NOMO-1 treated with dmso at 0.1 percent for 144 hours (cell line): ENCODE measurements at regions not wholly inside any gene's neighbourhood (a gene's known extent, or its start where the extent isn't known, plus 50 kb on each side); places are given as distances from the start of the nearest gene placed in this dataset.
"Not testable (repeated sequence)": the region's sequence is repeated elsewhere in the genome, so short reads cannot be mapped to it uniquely, and the experiment has no call there.

Experiments used
- DNase-seq: peaks from one replicate; lab custom pipeline; 2025; ENCODE audit not compliant: unreplicated experiment; lab: John Stamatoyannopoulos, UW

DNA sequence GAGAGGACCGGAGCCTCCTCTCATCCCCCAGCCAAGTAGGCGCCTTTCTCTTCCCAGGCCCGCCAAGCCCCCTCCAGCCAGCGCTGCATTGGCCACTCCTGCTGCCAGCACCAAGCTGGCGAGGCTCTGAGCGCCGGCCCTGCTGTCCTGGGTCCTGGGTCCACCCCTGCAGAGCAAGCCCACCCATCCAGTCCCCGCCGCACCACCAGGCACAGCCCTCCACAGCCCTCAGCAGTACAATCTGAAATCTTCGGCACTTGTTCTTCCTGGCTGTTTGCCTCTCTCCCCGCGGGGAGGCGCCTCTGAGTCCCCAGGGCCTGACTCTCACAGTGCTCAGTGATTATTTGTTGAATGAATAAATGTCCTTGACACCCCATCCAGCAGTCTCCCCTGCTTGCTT is 236.4 kb upstream of the SGCG start:
- DNase-seq, result no peak

DNA sequence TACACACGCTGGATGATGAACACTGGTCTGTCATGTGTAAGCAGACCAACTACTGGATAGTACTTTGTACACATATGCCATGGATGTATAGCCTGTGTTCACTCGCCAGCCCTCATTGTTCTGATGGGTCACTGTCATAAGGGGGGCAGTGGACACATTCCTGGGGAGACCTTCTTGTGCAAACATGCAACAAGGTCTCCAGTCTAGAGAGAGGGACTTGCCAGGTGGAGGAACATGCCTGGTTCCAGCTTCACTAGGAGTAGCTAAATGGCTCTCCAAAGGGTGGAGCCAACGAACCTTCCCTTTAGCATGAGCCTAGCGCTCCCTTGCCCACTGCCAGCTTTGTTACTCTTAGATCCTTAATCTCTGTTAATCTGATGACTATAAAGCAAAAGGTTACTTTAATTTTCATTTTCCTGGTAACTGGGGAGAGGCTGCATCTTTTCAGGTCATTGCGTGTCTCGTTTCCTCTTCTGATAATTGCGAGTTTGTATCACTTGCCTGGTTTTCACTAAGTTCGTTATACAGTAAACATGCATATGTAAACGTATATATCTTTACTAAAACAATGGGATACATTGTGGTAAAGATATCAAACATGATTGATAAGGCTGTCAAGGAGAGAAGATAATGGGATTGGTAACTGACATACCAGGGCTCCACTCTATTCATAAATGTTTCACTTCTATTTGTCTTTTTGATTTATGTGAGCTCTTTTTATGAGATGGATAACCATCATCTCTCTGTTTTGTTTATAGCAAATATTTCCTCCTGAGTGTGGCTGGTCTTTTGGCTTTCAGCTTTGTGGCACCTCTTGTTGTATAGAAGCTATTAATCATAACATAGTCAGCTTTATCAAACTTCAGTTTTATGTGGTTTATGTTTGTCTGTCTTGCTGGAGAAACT is 235.2 kb upstream of the SGCG start:
- DNase-seq, result no peak

DNA sequence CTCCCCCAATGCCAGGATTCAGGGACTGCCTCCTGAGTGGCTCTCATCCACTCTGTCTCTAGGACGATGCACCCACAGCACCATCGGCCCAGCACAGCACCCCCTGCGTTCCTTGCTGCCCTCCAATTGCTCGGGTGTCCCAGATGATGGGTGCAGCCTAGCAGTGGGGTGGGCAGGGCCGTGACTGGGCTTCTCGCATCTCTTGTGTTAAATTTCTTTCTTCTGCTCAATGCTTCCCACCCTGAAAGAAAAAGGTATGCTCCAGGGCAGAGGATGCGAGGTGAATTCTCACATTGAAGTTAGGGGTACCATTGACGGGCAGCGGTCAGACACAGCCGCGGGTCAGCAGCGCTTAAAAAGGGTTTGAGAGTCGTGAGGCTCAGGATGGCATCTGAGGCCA is 232.4 kb upstream of the SGCG start:
- no peak for DNase-seq

DNA sequence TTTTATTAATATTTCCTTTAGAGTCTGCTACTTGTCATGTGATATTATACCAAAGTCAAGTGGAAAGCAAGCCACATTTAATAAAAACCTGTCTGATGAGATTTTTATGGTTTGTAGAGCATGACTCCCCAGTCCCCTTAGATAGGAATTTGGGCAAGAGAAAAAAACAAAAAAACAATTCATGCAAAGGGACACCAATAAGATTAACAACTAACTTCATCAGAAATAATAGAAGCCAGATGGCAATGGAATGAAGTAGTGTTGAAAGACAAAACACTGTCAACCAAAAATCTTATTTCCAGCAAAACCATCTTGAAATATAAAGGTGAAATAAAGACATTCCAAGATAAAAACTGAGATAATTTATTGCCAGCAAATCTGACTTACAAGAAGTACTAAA is 228.8 kb upstream of the SGCG start:
- DNase-seq, result not testable (repeated sequence)

DNA sequence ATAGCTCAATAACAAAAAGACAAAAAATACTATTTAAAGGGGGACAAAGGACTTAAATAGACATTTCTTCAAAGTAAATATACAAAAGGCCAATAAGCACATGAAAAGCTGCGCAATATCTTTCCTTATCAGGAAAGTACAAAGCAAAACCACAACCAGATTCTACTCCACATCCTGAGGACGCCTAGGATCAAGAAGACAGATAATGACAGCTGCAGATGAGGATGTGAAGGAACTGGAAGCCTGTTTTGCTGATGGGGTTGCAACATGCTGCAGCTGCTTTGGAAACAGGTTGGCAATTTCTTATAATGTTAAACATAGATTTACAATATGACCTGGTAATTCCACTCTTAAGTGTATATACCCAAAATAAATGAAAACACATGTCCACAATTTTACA is 225.6 kb upstream of the SGCG start:
- not testable (repeated sequence) for DNase-seq

DNA sequence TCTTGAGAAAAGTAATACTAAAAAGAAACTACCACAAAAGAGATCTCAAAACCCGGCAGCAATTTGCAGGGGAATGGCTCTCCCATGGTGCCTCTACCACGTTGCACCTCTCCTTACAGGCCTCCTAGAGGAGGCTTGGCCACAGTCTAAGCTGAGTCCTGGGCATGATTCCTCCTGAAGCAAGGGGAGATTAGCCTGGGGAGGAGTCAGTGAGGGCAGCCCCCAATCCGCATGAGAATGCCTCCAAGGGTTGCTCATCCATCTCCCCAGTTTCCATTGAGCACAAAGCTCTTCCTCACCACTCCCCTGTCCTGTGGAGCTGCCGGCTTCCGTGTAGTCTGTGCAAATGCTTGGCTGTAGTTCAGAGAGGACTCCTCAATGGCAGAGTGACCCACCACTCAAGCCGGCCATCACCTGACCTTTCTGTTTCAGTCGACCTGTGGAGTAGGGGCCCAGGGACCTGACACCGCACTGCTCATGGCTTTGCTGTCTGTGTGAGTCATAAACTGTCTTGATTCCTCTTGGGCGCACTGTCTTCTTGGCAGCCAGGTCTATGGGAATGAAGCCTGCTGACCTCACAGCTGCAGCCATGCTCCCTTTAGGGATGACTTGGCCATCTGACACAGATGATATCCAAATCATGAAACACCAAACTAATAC is 224.2 kb upstream of the SGCG start:
- not testable (repeated sequence) for DNase-seq

DNA sequence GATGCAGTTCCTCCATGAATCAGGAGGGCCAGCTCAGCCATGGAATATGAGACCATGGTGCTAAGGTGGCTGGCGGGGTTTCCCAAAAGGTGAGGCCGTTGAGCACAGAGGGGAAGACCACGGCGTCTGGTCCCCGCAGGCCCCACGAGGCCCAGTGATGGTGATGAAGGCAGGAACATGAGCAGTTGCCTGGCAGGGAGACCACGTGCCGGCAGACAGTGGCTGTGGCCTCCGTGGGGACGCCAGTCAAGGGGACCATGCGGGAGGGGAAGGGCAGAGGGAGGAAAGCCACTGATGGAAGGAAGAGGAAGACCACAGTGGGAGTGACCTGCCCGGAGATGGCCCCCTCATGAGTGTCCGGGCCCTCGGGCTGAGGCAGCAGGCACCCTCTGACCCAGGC is 220.9 kb upstream of the SGCG start:
- DNase-seq, result not testable (repeated sequence)

DNA sequence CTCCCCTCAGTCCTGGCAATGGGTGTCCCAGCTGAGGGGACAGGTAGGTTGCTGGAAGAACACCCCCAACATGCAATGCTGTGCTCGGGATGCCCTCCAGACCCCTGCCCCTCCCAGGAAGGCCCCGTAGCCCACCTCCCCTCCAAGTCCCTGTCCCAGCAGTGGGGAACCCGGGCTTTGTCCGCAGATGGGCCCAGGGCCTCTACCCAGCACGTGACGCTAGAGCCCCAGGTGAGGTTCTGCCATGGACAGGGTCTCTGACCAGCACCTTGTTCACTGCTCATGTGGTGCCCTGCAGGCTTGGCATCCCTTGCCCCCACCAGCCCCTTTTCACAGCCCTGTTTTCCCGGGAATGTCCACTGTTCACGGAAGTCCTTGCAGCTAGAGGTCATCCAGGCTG is 220.0 kb upstream of the SGCG start:
- DNase-seq, result no peak

DNA sequence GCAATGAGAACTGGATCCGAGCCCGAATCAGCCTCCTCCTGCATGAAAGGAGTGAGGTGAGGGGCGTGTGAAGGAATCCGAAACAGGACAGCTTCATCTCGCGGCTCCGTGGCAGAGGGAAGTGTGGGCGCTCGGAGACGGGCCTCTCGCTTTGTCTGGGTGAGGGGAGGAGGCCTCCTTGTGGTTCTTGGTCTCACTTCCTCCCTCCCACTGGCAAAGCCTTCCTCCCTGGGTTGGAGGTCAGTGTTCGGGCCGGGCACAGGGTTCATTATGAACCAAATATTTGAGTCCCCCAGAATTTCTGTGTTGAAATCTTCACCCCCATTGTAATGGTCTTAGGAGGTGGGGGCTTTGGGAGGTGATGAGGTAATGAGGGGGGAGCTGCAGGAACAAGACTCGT is 219.4 kb upstream of the SGCG start:
- DNase-seq, result not testable (repeated sequence)

DNA sequence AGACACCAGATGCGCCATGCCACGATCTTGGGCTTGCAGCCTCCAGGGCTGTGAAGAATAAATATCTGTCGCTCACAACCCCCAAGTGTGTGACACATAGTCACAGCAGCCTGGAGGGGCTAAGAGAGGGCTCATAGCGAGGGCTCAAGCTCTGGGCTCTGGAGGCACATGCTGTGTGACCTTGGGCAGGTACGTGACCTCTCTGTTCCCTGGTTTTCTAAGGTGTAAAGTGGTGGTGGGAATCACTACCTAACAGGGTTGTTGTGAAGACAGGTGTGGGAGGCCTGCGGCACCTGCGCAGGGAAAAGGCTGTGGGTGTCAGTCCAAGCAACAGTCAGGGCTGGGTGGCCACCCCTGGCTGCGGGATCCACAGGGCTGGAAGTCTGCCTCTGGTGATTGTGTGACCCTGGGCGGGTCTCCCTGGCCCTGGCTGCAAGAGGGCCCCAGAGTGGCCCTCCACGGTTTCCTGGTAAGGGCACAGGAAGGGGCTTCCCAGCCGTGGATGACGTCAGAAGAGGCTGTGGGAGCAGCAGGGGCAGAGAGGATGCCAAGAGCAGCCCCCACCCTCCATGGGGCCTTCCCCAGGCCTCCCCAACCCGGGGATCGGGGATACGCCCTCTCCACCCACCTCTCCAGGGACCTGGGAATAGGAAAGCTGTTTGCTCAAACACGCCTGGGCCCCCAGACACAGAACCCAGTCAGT is 218.8 kb upstream of the SGCG start:
- DNase-seq, result no peak

DNA sequence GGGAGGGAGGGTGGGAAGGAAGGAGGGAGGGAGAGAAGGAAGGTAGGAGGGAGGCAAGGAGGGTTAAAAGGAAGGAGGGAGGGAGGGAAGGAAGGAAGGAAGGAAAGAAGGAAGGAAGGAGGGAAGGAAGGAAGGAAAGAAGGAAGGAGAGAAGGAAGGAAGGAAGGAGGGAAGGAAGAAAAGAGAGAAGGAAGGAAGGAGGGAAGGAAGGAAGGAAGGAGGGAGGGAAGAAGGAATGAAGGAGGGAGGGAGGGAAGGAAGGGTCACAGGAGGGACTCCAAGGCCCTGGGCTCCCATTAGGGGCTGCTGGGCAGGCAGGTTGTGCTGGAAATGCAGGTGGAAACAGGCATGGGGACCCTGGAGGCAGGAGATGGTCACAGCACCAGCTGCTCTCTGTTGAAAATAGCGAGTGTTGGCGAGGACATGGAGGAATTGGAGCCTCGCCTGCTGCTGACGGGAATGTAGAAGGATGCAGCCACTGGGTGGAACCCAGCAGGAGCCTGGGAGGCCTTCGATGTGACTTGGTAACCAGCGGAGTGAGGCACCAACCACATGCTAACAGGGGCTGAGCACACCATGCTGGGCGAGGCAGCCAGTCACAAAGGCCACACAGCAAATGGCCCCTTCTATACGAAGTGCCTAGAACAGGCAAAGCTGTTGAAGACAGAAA is 217.3 kb upstream of the SGCG start:
- not testable (repeated sequence) for DNase-seq

DNA sequence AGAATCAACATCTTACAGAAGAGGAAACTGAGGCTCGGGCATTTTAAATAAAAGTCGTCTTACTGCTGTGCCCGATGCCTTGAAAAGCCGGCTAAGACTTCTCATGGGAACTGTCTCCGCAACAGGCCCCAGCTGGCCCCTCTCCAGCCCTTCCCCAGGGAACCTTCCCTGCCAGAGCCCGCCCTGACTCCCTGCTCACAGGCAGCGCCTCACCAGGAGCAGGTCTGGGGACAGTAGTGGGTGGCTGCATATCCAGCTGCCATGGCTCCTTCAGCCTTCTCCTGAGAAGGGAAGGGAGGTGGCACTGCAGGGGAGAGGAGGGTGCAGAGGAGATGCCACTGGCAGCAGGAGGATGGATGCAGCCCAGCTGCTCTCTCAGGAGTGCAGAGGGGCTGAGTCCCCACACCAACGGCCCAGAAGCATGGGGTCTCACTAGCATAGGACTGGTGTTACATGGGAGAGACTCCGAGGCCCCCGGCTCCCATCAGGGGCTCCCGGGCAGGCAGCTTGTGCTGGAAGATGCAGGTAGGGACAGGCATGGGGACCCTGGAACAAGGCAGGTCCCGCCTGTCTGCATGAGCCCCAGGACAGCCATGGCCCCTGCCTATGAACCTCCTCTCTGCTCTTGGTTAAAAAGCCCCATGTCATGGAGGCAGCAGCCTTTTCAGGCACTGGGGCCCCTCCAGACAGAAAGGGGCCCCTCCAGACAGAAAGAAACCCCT is 216.4 kb upstream of the SGCG start:
- DNase-seq, result no peak

DNA sequence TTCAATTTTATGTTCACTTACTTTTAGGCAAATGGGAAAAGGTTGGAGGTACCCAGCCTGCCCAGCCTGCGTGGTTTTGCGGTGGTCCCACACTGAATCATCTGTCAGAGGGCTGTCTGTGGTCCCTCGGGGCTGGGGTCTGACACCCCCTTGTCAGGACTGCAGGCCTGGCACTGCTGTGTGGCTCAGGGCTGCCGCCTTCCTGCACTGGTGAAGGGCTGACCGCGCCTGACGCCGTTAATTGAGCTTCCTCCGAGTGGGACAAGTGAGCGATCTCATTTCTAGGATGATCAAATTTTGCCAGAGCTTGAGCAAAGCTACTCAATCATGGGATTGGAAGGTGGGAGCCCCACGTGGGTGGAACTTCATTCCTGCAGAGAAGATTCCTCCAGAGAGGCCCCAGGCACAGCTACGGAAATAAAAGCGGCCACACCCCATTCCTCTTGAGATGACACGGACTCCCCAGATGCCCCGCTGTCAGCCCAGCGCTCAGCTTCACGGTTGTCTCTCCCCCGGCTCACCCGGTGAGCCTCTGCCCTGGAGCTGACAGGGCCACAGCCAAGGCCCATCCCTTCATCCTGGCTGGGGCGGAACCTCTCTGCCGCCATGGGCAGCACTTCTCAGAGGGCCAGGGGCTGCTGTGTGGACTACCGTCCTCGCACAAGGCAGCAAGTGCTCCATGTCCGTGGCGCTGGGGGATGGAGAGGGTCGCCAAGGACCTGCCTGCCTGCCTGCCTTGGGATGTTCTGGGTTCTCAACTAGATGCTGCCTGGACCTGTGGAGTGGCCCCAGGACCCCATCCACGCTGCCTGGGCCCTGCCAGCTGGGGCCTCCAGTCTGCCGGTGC is 215.5 kb upstream of the SGCG start:
- DNase-seq, result not testable (repeated sequence)

DNA sequence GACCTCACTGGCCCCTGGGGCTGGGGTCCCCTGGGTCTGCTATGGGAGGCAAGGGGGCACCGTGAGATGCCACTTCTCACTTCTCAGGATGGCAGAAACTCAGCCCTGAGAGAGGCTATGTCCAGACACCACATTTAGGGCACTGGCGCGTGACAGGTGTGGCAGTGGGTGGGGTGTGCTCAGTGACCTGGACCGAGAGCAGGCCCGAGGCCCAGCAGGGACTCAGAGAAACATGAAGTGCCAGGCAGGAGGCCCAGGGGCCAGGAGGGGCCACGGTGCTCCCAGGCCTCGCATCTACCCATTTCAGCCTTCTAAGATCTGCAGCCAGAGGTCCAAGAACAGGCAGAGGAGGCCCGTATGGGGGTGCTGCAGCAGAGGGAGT is 214.9 kb upstream of the SGCG start:
- DNase-seq, result not testable (repeated sequence)

DNA sequence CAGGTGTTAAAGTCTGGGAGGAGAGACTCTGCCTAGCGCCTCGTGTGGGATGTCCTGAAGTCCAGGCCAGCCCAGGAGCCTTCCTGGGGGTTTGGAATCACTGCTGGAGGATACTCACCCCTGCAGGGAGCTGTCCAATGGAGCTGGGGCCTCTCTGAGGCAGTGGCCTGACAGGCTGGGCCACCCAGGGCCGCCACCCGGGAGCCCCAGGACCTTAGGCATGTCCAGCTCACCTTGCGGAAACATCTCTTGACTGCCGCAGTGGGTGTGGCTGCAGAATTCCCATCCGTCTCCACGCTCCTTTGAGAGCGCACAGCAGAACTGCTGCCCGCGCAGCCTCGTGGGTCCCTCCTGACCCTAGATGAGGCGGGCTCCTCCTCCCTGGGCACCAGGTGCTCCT is 214.0 kb upstream of the SGCG start:
- DNase-seq, result not testable (repeated sequence)

DNA sequence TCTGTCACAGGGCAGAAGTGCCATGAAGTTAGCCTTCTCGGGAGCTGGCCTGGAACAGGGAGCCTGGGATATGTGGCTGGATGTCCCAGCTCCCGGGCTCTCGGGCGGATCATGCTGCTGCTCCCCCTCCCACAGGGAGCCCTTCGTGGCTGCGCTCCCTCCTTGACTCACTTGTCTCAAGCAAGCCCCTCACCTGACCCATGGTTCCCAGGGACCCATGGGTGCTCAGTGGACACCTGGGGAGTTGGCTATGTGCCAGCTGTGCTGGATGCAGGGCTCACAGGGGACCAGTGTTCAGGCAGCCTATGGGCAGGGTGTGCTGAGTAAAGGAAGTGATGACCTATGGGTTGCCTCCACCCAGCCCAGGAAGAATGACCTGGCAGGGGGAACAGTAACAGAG is 213.1 kb upstream of the SGCG start:
- DNase-seq, result no peak

DNA sequence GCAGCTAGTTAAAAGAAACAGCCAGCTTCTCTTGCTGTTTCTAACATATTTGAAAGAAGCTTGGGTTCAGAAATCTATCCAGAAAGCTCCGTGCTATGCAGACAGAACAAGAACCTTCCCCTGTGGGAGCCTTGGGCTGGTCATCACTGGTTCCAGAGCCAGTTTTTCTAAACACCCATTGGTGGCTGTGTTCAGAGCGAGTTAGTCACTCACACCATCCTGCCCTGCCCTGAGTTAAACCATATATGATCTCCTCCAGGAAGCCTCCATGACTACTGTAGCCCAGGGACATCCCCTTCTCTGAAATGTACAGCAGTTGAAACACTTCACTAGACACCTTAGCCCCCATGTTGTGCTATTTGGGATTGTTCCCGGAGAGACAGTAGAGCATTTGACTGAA is 200.8 kb upstream of the SGCG start:
- DNase-seq, result no peak

DNA sequence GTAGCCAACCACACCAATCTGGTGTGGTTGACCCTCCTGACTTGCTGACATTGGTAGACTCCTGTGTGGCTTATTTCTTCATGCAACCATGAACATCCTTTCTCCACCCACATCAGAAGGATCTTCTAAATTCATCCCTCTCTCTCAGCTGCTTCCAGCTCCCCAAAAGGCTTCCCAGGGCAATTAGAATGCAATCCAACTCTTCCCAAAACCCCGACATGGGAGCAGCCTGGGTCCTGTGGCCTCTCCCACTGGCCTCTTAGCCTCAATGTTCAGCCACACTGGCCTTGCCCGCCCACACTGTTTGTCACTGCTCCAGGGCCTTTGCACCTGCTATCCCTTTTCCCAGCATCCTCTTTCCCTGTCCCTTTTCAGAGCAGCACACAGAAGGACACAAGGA is 199.8 kb upstream of the SGCG start:
- DNase-seq, result no peak

DNA sequence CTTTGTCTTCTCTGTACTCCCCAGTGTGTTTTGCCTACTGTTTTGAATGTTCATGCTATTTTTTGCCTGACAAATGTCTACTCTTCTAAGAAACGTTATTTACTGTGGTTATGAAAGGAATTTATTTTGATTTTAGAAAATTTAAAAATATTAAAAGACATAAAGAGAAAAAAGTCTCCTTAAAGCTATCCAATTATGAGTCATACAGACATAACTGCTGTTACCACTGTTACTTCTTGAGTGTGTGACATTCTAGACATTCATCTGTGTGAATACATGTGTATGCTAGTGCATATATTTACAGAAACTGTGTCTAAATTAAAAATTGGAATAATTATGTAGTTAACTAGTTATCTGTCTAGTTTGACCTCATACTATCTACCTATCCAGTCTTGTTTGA is 187.6 kb upstream of the SGCG start:
- DNase-seq, result no peak

DNA sequence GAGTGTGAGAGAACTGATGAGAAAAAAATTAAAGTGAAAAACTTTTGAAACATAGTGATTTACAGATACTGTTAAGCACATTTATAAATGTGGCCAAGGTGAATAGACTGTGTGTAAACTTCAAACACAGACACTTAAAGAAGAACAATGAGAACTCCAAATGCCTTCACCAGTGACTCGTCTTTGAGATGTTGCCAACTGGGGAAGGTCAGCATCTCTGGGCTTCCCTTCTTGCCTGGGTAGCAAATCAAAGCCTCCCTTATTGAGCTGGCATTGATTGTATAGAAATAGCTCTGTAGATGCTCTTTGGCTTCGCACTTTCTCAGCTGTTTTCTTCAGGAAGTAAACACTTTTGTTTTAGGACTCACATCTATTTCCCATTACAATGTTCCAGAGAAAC is 177.3 kb upstream of the SGCG start:
- DNase-seq, result no peak
